Occipital lobe (tissue), 1 donor: ENCODE measurements at regions not wholly inside any gene's neighbourhood (a gene's known extent, or its start where the extent isn't known, plus 50 kb on each side); places are given as distances from the start of the nearest gene placed in this dataset.
"Not testable (repeated sequence)": the region's sequence is repeated elsewhere in the genome, so short reads cannot be mapped to it uniquely, and the experiment has no call there.

Experiments
- DNase-seq: peaks from one replicate; lab custom pipeline; 2025; lab: John Stamatoyannopoulos, UW

DNA sequence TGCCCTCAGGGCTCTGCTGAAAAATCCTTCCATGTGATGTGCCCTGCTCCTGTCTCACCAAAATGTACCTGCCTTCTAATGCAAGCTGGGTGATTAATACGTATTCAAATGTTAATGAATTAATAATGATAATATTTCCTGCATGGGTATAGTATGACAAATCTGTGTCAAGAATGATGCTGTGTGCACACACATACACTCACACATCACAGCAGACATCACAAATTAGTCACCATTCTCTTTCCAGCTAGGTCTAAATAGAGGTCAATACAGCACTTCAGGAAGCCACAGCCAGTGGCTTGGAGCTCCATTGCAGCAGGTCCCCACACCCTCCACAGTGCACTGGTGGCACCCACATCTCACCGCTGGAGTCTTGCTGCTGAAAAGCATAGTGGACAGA, 681.2 kb upstream of the NRP1 start:
- DNase-seq, result no peak

GRCh38 chr10:34013235-34013634, 678.8 kb upstream of the NRP1 start:
- DNase-seq, result no peak

- no peak for DNase-seq
These were observed 676.4 kb upstream of the NRP1 start for GRCh38 chr10:34010891-34011290.

GRCh38 chr10:34010228-34010627, 675.8 kb upstream of the NRP1 start:
- DNase-seq, result not testable (repeated sequence)

DNA sequence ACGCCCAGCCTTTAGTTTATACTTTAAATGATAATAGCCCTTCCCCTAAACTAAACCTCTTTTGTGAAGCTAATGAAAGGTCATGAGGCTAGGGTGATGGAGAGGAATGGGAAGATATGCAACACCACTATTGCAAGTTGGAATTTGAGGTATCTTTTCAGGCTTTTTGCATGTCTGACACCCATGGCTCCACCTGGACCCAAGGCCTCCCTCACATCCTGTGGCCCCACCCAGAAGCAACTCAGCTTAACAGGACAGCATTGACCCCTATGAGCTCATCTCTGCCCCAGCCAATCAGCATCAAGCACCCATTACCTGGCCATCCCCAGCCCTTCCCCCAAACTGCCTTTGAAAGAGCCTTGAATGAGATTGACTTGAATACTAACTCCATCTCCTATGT, 674.2 kb upstream of the NRP1 start:
- no peak for DNase-seq

DNA sequence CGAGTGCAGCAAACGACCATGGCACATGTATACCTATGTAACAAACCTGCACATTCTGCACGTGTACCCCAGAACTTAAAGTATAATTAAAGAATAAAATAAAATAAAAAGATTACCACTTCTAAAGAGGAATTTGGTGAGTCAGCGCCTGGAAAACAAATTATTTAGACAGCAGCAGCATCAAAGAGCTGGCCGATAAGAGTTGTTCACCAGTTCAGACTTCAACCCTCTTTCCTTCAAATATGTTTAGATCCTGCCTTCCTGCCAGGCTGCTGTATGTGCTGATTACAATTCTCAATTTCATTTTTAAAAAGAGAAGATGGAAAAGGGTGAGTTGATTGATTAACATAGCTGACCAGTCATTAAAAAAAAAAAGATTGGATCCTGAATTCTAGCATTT, 672.0 kb upstream of the NRP1 start:
- no peak for DNase-seq

DNA sequence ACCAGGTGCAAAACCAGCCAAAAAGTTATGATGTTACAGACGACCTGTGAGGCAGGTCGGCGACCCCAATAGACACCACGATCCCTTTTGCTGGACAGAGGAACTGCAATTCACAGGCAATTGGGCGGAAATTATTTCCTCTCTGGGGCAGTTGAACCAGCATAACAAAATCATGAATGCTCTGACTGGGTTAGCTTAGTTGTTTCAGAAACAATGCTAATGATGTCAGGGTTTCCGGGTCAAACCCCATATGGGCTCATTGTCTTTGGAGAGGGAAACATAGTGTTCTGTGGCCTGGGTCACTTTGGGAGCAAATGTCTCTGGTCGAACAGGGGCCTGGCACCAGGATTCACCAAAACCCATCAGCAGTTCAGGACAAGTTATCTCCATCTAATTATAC, 669.1 kb upstream of the NRP1 start:
- no peak for DNase-seq

DNA sequence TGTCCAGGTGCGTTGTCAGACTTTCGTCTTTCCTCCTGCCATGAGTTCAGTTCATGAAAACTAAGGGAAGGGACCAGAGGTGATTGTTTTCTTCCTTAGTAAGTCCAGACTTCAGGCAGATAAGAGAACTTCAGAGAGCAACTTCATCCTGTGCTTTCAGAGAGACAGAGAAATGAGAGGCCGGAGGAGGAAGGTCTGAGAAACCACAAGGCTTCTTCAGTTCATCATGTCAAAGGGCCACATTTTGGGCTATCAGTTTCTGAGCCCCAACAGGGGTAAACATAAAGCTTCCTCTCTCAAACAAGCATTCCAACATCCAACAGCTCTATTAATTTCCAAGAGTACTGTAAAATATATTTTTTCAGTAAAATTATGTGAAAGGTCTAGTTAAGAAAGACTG, 668.4 kb upstream of the NRP1 start:
- no peak for DNase-seq

DNA sequence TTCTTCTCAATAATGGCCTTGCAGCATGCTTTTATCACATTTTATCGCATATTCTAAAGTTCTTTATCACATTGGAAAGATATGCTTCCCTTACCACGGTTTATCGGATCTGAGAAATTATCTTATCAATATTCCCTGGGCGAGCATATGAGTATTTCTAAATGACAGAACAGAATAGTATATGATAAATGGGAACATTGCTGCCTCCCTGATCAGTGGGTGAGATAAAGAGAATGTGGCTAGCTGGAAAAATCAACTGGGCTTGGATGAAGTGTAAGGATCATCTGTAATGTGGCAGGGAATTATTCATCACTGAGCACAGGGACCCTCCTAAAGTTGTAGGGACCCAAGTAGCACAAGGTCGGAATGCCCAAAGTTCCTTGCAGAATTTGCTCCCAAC, 667.4 kb upstream of the NRP1 start:
- DNase-seq, result no peak

- DNase-seq, result no peak
These were observed 666.7 kb upstream of the NRP1 start for GRCh38 chr10:34001087-34001580.

DNA sequence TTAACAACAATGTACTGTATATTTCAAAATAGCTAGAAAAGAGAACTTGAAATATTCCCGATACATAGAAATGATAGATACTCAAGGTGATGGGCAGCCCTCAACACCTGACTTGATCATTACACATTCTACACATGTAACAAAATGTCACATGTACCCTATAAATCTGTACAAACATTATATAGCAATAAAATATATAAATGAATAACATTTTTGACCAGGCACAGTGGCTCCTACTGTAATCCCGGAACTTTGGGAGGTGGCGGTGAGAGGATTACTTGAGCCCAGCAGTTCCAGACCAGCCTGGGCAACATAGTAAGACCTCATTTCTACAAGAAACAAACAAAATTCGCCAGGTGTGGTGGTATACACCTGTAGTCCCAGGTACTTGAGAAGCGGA, 659.5 kb upstream of the NRP1 start:
- no peak for DNase-seq

- DNase-seq, result no peak
These were observed 657.5 kb upstream of the NRP1 start for GRCh38 chr10:33991924-33992323.

DNA sequence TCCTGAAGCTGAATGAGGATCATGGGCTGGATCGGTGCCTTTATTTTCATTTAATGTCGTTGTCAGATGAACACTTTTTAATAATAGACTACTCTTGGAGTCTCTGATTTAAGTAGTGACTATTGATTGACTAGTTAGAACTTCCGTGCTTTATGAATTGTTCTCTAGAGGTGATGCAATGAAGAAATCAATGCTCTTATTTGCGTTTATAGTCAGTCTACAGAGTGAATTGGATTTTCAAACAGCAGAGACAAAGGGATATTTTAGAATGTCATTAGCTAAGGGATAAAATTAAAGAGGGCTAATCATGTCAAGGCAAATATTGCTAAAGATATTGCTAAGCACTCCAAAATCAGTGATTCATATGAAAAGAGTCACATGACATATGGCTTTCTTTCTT, 652.0 kb upstream of the NRP1 start:
- DNase-seq, result no peak

GRCh38 chr10:33986016-33986415, 651.5 kb upstream of the NRP1 start:
- DNase-seq, result no peak

DNA sequence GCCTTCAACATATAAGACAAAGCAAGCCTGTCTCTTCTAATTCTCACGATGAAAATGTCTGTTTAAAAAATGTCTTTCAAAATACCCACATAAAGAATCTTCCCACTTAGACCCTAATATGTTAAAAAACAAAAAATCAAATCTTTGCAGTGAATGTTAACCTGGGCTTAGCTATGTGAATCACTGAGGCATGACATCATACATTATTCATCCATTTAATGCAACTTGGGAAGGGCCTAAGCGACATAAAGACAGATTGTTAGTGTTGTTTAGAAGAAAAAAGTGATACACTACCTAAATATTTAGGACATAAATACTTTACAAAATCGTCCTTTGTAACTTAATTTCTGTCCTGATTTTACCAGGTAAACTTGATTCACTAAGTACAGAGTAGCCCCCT, 648.5 kb upstream of the NRP1 start:
- no peak for DNase-seq

GRCh38 chr10:33981301-33981700, 646.8 kb upstream of the NRP1 start:
- DNase-seq, result no peak

GRCh38 chr10:33979195-33979594, 644.7 kb upstream of the NRP1 start:
- no peak for DNase-seq

DNA sequence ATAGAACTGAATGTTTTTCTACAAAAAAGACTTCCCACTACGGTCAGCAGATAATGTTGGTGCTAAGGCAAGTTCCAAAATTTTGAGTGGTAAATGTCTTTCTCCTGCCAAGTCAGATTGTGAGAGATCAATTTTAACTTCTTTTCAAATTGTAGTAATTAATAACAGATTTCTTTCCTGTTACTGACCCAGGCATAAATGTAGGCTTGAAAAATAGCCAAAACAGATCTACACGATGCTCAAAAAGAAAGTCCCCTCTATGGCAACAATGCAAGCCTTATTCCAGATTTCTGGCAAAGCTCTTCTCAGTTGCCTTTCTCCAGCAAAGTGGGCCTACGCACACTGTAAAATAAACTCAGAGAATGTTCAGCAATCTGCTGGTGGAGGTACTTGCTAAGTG, 641.0 kb upstream of the NRP1 start:
- no peak for DNase-seq

DNA sequence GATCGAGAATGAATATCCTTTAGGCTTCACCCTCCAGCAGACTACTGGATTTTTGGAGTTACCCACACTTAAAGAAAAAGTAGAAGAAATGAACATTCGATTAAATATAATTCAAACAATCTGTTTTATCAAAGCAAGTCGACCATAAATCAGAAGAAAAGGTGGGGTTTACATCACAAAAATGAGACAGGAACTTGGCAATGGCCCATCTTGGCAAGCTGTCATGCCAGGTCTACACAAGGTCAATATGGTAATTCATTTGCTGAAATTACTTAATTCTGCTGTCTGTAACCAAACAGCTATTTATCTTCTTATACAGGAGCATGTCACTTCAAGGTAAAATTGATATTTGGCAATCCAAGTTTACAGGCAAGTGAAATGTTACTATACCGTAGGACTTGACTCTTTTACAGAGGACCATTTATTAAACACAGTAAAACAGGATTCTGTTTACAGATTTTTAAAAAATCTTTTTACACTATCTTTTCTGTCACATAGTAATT, 640.6 kb upstream of the NRP1 start:
- DNase-seq, result no peak

DNA sequence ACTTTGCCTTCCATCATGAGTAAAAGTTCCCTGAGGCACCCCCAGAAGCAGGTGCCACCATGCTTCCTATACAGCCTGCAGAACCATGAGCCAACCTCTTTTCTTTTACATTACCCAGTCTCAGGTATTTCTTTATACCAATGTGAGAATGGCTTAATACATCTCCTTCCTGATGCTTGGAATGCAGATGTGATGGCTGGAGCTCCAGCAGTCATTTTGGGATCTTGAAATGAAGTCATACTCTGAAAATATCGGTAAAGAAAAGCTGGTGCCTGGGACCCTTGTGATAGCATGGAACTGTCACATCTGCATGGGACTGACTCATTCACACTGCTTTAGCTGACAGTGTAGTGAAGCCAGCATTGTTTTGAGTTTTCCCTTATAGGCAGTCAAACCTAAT, 634.5 kb upstream of the NRP1 start:
- DNase-seq, result no peak

- DNase-seq, result no peak
These were observed 633.2 kb upstream of the NRP1 start for GRCh38 chr10:33967606-33968120.

GRCh38 chr10:33966946-33967345, 632.5 kb upstream of the NRP1 start:
- no peak for DNase-seq

GRCh38 chr10:33965795-33966581, 631.5 kb upstream of the NRP1 start:
- no peak for DNase-seq
